Stimulated activated CD8-positive, alpha-beta memory T cell treated with anti-CD3 and anti-CD28 coated beads, Interleukin-12 subunit alpha, Interleukin-12 subunit beta, amount 100 ng/mL, for 1 hour (primary cell): ENCODE measurements at regions not wholly inside any gene's neighbourhood (a gene's known extent, or its start where the extent isn't known, plus 50 kb on each side); places are given as distances from the start of the nearest gene placed in this dataset.

Experiments used
- DNase-seq: peaks from one replicate; pipeline ENCODE4 v3.0.0-alpha.2; 2020; ENCODE audit warnings: low read depth

DNA sequence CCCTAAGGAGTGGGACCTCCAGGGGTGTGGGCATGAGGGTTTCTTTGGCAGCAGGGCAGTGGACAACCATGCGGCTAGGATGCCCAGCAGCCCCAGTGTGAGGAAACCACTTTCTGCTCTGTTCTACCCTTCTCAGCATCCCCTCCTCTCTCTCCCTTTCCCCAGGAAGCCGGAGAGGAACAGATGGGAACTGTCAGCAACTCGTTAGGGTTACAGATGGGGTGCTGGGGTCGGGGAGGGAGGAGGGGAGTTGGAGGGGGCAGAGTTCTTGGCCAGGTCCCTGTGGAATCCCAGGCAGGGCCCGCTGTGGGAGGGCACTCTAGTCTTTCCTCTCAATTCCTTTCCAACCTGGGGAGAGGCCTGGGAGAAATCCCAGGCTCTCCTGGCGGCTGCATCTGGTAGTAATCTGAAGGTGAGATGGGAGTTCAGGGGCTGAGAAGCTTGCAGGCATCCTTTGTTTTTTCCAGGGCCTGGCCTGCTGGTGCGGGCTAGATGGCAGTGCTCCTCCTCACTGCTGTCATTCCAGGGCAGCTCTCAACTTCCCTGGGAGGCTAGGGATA lies 93.9 kb upstream of the CSF3R start:
- no peak for DNase-seq

DNA sequence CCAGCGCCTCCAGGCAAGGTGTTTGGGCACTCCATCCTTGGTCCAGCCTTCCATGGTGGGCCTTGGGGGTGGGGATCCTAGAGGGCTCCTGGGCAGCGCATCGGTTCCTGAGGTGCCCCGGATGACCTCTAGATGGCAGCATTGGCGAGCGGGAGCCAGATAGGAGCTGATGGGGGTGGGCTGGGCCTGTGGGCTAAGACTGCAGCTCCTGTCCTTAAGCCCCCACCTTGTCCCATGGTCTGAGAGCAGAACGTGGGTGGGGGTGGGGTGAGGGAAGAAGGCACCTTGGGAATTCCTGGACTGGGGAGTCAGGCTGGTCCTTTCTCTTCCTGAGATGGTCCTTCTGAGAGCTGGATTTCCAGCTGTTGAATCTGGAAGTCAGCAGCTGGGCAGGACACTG lies 93.4 kb upstream of the CSF3R start:
- DNase-seq = peak; percentile 22

DNA sequence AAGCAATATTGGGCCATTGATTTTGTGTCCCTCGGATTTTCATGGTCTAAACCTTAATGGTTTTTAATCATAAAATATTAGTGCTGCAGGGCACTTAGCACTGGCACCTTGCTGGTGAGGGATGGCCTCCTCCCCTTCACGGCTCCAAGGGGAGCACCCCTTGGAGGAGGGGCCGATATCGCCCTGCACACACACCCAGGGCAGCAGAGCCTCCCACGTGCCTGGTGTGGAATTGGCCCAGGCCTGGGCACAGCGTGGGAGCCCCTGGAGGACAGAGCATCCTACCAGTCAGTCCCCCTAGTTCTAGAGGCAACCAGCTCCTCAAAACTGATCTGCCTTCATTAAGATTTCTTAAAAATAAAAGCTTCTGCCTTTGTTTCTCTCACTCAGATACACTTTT lies 90.7 kb upstream of the CSF3R start:
- DNase-seq = no peak

DNA sequence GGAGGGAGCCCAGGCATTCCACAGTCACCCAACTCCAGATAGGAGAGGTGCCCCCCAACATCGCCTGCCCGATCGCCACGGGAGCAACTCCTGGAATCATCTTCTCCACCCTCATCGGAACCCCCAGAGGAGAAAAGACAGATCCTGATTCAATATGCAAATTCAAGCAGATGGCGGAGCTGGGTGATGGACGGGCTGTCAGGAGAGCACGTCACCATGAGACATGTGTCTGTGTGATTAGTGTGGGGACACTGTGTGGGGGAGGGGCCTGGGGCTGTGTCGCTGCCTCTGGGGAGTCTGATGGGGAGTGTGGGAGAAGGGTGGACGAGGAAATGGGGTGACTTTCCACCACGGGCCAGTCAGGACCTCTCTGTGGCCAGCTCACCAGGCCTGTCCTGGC lies 90.2 kb upstream of the CSF3R start:
- DNase-seq = no peak

DNA sequence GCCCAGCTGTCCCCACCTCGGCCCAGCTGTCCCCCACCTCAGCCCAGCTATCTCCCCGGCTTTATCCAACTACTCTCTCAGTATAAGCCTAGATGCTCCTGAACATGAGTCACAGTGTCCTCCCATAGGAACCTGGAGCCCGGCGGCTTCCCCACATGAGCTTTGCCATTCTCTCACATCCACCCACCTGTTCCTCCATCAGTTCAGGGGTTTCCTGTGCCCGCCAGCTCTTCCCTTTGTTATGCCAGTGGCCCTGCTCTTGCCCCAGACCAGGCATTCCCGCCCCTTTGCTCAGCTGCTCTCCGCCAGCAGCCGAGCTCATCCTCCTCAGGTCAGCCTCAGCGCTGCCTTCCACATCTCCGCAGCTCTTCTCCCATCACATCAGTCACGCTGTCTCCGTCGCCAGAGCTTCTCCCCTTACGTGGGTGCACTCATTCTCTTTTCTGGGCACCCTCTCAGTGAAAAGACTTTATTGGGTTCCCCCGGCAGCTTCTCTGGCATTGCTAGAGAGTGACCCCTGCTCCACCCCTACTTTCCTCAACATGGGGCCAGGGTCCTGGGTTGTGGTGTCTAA lies 89.5 kb upstream of the CSF3R start:
- no peak for DNase-seq

DNA sequence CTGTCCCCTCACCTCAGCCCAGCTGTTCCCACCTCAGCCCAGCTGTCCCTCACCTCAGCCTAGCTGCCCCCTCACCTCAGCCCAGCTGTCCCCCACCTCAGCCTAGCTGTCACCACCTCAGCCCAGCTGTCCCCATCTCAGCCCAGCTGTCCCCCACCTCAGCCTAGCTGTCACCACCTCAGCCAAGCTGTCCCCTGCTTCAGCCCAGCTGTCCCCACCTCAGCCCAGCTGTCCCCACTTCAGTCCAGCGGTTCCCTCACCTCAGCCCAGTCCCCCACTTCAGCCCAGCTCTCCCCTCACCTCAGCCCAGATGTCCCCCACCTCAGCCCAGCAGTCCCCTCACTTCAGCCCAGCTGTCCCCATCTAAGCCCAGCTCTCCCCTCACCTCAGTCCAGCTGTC lies 88.4 kb upstream of the CSF3R start:
- no peak for DNase-seq

DNA sequence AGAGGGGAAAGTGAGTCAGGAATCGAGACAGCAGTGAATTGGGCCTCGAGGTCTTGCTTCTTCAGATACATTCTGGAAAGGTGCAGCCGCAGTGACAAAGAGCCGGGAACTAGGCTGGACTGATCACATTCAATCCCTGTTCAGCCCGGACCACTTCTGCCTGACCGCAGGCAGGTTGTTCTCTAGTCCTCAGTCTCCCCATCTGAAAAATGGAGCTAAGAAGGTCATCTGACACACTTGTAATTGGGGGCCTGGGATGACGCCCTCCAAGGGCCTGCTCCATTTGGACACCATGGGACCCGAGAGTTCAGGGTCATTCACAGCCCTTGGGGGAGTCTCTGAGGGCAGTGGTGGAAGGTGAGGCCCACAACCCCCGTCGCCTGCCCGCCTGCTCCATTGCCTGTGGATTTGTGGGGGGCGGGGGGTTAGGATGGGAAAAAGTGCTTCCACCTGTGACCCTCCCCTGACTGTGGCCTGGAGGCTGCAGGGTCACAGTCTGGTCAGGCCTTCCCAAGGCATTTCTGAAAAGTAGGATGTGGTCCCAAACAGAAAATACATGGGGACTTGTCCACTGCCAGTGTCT lies 87.9 kb upstream of the CSF3R start:
- DNase-seq = no peak

DNA sequence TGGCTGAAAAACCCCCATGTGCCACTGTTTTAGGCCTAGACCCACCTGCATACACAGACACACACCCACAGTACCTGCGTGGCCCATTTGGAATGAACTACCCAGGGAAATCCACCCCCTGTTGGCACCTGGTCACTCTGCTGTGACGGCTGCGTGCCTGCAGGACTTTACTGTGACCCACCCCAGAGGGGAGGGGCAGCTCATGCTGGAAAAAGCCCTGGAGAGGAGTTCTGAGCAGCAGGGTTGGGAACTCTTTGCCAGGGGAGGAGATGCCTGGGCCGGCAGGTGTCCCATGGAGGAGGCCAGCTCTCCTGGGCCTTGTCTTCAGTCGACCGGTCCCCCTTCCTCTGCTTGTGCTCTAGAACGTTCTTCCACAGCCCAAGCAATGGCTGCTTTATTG lies 87.3 kb upstream of the CSF3R start:
- DNase-seq = no peak

DNA sequence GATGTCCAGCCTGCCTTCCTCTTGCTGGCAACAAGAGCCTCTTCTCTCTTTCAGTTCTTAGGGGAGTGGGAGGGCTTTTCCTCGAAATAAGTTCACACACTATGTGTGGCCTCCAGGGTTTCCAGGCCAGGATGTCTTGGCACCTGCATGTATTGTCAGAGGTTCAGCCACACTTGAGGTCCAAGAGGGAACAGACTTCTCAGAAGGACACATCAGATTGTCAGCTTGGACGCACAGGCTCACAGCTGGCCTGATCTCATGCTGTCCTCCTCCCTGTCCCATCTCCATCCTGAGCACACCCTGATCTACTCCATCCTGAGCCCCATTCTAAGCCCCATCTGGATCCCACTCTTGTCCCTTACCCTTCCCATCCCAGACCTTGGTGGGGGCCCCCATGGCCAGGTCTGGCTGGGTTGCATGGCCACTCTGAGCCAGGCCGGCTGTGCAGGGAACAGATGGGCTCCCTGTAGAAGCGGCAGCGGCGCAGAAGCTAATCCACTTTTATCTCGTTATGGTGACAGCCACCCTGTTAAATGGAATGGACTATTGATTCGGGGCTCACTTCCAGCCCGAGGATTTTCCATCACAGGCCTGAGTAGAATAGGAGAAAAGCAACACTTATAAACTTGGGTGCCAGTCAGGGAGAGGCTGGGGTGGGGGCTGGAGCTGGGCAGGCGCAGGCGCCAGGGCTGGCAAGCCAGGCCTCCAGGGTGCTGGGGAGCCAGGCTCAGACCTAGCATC lies 85.1 kb upstream of the CSF3R start:
- no peak for DNase-seq

DNA sequence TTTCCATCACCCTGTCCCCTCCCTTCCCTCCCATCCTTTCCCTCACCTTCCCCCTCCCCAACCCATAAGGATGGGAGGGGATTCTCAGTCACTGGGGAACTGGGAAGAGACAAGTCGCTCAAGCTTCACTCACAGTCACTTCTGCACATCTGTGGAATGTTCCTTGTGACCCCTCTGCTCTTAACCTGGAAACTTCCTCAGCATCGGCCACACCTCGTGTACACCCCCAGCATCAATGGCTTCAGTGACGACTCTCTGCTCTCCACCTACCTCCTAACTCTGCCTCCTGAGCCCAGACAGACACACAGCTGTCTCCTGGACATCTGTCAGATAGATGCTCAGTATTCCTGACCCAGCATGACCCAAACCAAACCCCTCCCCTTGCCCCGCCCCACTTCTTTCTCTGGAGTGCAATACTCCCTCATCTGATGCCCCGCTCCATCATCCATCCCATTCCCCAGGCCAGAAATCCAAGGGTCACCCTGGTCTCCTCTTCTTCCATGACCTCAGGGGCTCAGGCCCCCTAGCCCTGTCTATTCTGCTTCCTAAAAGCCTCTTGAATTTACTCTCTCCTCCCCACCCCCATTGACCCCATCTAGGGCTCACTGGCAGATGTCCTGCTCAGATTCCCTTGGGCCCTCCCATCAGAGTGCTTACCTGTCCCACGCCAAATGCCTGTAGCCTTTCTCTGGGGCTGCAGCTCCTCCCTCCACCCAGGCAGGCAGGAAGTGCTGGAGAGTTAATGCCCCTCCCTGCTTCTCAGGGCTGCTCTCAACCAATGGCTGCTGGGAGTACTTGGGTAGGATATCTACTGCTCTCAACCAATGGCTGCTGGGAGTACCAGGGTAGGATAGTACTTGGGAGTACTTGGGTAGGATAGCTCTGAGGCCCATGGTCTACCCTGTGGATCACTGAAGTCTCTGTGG lies 83.1 kb upstream of the CSF3R start:
- DNase-seq = no peak

DNA sequence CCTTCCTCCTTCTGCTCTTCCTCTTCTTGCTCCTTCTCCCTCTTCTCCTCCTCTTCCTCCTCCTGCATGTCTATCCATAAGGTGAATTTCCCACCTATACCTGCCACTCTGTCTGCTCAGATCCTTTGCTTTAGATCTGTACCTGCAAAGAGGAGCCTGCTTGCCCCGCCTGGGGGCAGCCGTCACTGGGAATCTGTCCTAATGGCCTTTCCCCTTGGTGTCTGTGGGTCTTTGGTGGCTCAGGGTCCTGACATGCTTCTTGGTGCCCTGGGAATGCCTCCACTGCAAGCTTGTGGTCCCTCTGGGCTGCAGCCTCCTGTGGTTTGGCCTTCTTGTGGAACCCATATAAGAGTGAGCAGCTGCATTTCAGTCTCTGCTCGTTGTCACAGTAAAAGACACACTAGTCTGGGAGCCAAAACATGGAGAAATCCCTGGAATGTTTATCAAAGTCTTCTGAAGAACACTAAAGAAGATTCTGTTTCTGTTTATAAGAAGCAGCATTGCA lies 79.5 kb upstream of the CSF3R start:
- no peak for DNase-seq

DNA sequence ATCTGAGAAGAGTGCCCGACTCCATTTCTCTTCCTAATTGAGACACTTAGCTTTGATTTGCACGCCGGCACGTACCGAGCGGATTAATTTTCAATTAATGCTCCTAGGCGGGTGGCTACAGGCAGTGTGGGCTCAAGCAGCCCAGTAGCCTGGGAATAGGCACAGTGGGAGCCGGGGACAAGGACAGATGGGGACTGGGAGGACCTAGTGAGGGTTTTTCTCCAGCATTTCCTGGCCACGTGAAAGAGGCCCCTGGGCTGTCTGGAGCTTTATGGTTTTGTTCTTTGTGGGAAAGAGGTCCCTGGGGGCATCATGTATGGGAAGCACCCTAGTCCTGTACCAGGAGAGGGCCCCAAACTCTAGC lies 78.6 kb upstream of the CSF3R start:
- DNase-seq = no peak

DNA sequence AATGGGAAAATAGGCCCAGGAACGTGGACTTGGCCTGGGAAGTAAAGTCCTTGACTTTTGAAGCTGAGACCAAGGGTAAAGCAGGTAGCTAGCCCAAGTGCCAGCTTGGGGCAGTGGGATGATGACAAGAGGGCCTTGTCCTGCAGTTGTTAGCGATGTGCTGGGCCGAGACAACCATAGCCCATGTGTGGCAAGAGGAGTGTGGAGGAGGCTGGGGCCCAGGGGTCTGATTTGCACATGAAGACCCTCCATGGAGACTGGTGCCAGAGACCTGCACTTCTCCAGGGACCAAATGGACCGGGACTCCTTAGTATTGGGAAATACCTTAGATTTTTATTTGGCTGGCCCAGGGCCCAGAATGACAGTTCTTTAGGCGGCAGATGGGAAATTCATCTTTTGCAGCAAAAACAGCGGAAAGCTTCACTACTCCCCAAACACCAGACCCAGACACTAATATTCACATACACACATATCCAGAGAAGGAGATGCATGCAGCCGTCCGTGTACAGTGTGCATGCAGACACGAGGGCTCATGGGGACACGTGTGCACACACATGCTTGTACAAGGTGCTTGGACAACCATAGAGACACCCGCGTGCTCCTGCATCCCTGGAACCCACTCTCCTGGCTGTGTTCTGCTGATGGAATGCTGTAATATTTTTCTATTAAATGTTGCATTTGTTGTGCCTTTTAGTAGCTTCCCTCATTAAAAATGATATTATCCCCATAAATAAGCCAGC lies 78.1 kb upstream of the CSF3R start:
- no peak for DNase-seq

DNA sequence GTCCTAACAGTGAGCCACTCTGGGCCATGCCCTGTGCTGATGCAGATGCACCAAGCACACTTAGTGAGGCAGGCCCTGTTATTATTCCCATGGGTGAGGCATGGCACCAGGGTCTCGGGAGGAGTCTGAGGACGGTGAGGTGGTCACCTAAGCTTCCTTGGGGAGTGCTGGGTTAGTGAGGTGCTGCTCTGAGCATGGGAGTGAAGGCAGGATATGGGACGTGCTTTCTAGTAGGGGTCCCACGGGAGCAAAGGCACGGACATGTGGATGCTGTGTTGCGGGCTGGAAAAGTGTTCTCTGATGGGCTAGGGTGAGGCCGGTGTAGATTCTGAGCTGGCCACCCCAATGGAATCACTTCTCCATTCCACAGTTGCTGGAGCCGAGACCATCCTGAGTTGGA lies 77.5 kb upstream of the CSF3R start:
- no peak for DNase-seq

DNA sequence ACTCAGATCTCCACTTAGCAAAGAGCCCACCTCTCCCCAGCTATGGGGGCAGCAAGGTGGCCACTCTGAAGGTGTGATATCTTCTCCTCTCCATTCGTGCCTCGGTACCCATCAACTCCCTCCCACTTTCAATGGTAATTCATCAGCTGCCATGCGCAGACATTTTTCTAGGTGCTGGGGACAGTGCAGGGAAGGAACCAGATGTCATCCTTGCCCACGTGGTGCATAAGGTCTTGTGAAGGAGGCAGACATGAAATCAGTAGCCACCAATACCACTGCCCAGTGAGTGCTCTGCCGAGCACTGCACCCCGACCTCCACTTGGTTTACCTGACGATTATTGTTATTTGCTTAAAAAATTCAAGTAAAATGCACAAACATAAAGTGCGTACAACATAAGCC lies 76.3 kb upstream of the CSF3R start:
- DNase-seq = no peak

DNA sequence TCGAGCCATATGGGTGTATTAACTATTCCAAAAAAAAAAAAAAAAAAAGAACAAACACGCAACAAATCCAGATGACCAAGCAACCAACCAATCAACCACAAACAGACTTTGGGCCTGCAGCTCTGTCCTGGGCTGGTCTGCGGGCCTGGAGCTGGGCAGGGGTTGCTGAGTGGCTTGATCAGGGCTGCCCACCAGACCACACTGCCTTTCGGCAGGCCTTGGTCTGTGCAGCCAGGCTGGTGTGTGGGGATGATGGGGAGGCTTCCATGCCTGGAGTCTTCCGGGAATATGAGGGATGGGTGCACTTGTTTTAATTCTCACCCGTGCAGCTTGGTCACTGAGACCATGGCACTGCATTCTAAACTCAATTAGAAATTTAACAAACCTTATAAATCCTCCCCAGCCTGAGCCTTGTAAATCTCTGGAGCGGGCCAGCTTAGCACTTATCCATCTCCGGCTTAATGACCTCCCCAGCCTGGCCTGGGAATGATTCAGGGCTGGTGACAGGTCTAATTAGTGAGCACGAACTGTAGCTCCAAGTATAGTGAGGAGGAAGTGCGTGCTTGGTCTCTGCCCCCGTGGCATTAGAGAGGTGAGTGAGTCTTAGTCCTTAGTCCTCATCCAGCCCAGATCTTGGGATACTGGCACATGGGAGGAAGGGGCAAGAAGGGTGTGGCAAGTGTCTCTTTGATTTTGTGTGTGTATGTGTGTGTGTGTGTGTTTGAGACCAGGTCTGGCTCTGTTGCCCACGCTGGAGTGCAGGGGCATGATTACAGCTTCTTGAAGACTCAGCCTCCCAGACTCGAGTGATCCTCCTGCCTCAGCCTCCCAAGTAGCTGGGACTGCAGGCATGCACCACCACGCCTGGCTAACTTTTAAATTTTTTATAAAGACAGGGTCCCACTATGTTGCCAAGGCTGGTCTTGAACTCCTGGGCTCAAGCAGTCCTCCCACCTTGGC lies 74.6 kb upstream of the CSF3R start:
- no peak for DNase-seq

DNA sequence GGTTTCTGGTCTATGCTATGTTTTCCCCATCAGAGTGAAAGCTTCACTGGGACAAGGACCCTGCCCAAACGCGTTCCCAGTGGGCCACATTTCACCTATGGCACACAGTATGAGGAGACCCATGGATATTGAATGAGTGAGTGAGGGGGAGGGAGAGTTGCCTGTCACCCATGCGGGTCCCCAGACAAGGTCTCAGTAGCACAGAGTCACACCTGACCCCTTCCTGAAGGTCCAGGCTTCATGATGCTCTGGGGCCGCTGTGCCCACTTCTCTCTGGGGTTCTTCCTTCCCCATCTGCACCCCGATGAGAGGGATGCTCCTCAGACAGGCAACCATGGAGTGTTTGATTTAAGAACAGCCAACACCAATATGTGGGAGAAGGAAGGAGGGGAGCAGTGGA lies 72.3 kb upstream of the CSF3R start:
- no peak for DNase-seq

DNA sequence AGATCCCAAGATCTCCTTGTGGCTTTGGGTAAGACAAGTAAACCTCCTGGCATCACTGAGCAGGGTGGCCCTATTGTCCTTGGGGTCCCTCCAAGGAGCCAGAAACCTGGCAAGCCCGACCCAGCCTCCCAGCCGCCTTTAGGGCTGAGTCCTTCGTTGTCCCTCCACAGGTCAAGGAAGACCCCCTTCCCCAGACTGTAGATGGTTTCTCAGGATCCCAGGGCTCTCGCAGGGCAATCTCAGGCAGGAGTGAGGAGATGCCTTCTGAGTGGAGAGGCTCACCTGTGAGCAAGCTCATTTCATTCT lies 71.6 kb upstream of the CSF3R start:
- no peak for DNase-seq

DNA sequence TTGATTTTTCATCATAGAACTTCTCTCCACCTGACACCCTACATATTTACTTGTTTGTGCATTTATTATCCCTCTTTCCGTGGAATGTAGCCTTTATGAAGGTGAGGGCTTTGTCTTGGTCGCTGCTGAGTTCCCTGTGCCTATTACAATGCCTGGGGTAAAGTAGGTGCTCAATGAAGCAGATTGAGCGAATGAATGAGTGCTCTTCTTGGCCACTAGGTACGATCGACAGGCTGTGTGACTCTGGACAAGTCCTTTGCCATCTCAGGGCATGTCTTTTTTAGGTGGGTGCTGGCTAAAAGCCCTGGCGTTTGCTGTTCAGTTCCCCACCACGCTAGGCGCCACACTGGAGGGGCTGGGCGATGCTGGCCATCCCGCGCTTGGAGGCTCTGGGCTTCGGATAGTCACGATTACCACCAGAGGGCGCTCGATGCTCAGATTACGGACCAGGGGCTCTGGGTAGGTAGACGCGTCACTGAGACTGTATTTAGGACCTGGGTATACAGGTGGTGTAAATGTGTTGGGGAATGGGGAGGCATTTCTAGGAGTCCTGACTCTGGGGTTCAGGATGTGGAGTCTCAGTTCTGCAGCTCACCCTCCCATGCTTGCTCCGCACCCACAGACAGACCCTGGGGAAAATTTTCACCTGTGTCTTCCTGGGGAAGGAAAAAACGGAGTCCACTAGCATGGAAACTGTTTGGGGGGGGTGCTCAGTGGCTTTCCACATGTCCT lies 71.0 kb upstream of the CSF3R start:
- DNase-seq = peak; percentile 38

DNA sequence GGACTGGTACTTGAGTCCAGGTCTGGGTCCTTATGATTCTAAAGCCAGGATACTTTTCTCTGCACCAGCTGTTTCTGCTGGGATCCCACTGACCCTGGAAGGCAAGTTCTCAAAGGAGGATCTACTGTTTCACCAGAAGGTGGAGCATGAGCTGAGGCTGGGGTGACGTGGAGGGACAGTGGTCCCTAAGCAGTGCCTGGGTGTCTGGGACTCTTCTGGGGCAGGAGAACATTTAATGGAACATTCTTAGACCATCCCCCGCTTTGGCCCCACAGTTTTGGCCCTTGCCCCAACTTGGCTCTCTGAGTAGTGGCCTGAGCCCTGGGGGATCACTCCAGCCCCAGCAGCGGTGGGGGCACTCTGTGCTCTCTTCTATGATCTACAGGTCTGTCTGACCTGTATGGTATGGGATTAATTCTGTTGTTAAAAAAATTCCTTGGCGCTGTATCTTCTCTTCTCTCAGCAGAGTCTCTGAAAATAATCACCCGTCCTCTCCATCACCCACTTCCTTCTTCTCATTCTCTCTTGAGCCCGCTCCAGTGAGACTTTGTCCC lies 60.3 kb upstream of the CSF3R start:
- DNase-seq = no peak
